ENCODE measurements at regions not wholly inside any gene's neighbourhood (a gene's known extent, or its start where the extent isn't known, plus 50 kb on each side); places are given as distances from the start of the nearest gene placed in this dataset.

DNA sequence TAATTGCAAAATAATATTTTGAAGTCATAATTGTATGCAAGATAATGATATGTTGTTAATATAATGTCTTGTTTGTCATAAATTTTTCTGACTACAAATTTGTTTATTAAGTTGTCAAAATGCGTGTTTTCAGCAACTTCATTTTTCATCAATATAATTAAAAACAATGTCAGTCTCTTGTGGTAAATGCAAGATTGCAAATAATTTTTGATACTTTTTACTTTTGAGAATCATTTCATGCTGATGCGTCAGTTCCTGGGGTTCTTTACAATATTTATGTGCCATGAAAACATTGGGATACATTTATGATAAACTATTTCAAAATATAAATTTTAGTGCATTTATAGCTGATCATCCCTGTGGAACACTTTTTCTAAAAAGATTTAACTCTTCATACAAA, 1504.8 kb downstream of the BRD1 start:
- no peak overlapping the region for H3K4ac ChIP-seq (ENCODE audit: low read depth, low read length)
- no CpG with 5 or more reads among the region's 2 CpGs for WGBS, 2 experiments (ENCODE audit: extremely low coverage in 2 of 2, insufficient read length in 1 of 2)
- H3K27me3 ChIP-seq (ENCODE audit: control insufficient read depth, insufficient read depth, low read length) = no peaks in the 10 kb centered on the region
- TF ChIP-seq MXI1 (IDR thresholded peaks at IDR 0.05; ENCODE audit: borderline replicate concordance, low read depth, low read length) (no peak), MAFK (IDR thresholded peaks at IDR 0.05; ENCODE audit: low read depth, low read length) (peak; percentile 23; the same call in 1 of the 2 replicates)
- H3K23ac ChIP-seq (ENCODE audit: low read depth, low read length) = no peak overlapping the region
- H4K20me1 ChIP-seq (ENCODE audit: insufficient read depth, low read length) = no peaks in the 10 kb centered on the region
- H3K4me2 ChIP-seq (ENCODE audit: low read depth, low read length) = no peak overlapping the region
- no peak overlapping the region for H3K56ac ChIP-seq (ENCODE audit: extremely low read depth, insufficient read depth, low read length)
- H3K9ac ChIP-seq (ENCODE audit: low read depth, low read length) = no peak overlapping the region
- no peak overlapping the region for H4K91ac ChIP-seq (ENCODE audit: insufficient read depth, low read depth, low read length)
- H2AK5ac ChIP-seq (ENCODE audit: low read depth, low read length) = no peak overlapping the region
- H4K8ac ChIP-seq (ENCODE audit: low read depth in 2 of 2, low read length in 2 of 2) = no peak overlapping the region
- no peak overlapping the region for H2BK5ac ChIP-seq (ENCODE audit: low read depth, low read length, poor library complexity, severe bottlenecking)
- H2BK15ac ChIP-seq (ENCODE audit: low read depth, low read length) = no peak overlapping the region
- no peaks in the 10 kb centered on the region for H3K4me1 ChIP-seq (ENCODE audit: control insufficient read depth, insufficient read depth, low read length)
- intact Hi-C loops (cut with micrococcal nuclease) (no loop called here), dilution Hi-C loops (cut with HindIII; ENCODE audit: low sequenced_read_pairs, unreplicated experiment) (no loop called here), in situ Hi-C loops (cut with MboI; ENCODE audit: low sequenced_read_pairs) (no loop called here)
- H3K4me3 ChIP-seq (ENCODE audit: insufficient read depth, low read depth, low read length) = no peak overlapping the region
- no peak overlapping the region for H2AK9ac ChIP-seq (replicated peaks; ENCODE audit: low read depth, low read length, poor library complexity)
- H2BK20ac ChIP-seq (ENCODE audit: low read depth, low read length) = no peak overlapping the region
- H3K36me3 ChIP-seq (ENCODE audit: control insufficient read depth, insufficient read depth, low read length) = no peaks in the 10 kb centered on the region
- ATAC-seq (ENCODE audit: low read depth) = no peak
- DNase-seq = no peak
- no peak overlapping the region for H4K5ac ChIP-seq (ENCODE audit: low read depth, low read length)
- POLR2A ChIA-PET (ENCODE audit: unreplicated experiment) = no interaction called here
- H2BK120ac ChIP-seq (ENCODE audit: low read depth, low read length) = no peak overlapping the region
- no TSS peak for BruUV-seq (replicated peaks)
- no peak overlapping the region for H2AFZ ChIP-seq (replicated peaks; ENCODE audit: low read length, poor library complexity)
- no peak overlapping the region for H3K27ac ChIP-seq (ENCODE audit: insufficient read depth, low read length)
- CTCF ChIA-PET = no interaction called here
- peaks cover 32% of the 10 kb centered on the region for H3K9me3 ChIP-seq (ENCODE audit: control insufficient read depth, insufficient read depth, low read length)
- H3K9me1 ChIP-seq (ENCODE audit: insufficient read depth, low read length) = no peaks in the 10 kb centered on the region
- no peak overlapping the region for H3K18ac ChIP-seq (ENCODE audit: low read depth, low read length)
- no peak overlapping the region for H3K14ac ChIP-seq (replicated peaks; ENCODE audit: low read depth, low read length)
- H3K79me1 ChIP-seq (ENCODE audit: low read depth in 1 of 2, low read length in 2 of 2) = no peaks in the 10 kb centered on the region

Data from IMR-90 (cell line).